MM.1S (cell line): ENCODE measurements at regions not wholly inside any gene's neighbourhood (a gene's known extent, or its start where the extent isn't known, plus 50 kb on each side); places are given as distances from the start of the nearest gene placed in this dataset.

Experiments used
- DNase-seq: peaks from one replicate; pipeline ENCODE4 v3.0.0-alpha.2; 2015
- H2AFZ ChIP-seq: fragments of 300-600 bp; sonication (generic); 2 replicates; pipeline ENCODE4 v1.6.0; 2016; ENCODE audit warnings: antibody characterized with exemption, low read length
- H3F3A ChIP-seq: fragments of 300-600 bp; sonication (generic); 2 replicates; pipeline ENCODE4 v1.6.1; 2016; ENCODE audit warnings: mild to moderate bottlenecking, antibody characterized with exemption, low read length, moderate library complexity, mixed read lengths; ENCODE audit not compliant: insufficient read depth
- H3K27ac ChIP-seq: fragments of 300-600 bp; sonication (generic); 2 replicates; pipeline ENCODE4 v1.5.1; 2016; ENCODE audit warnings: mild to moderate bottlenecking, low read length
- H3K27me3 ChIP-seq: fragments of 300-600 bp; sonication (generic); replicated peaks from 2 replicates; pipeline ENCODE4 v1.6.0; 2016; ENCODE audit warnings: low read length; ENCODE audit not compliant: insufficient read depth
- H3K36me3 ChIP-seq: fragments of 300-600 bp; sonication (generic); replicated peaks from 2 replicates; pipeline ENCODE4 v1.6.1; 2016; ENCODE audit warnings: mild to moderate bottlenecking, low read length, mixed read lengths; ENCODE audit not compliant: insufficient read depth
- H3K4me1 ChIP-seq: fragments of 300-600 bp; sonication (generic); 2 replicates; pipeline ENCODE4 v1.6.1; 2016; ENCODE audit warnings: low read length, mixed read lengths
- H3K4me2 ChIP-seq: fragments of 300-600 bp; sonication (generic); 2 replicates; pipeline ENCODE4 v1.6.0; 2016; ENCODE audit warnings: low read depth, low read length
- H3K4me3 ChIP-seq: fragments of 300-600 bp; sonication (generic); 2 replicates; pipeline ENCODE4 v1.5.1; 2016; ENCODE audit warnings: low read length, mixed read lengths
- H3K79me2 ChIP-seq: fragments of 300-600 bp; sonication (generic); 2 replicates; pipeline ENCODE4 v1.6.1; 2016; ENCODE audit warnings: mixed run types, low read length, mixed read lengths
- H3K9ac ChIP-seq: fragments of 300-600 bp; sonication (generic); 2 replicates; pipeline ENCODE4 v1.6.1; 2016; ENCODE audit warnings: low read length, mixed read lengths
- H3K9me2 ChIP-seq: fragments of 300-600 bp; sonication (generic); replicated peaks from 2 replicates; pipeline ENCODE4 v1.6.1; 2016; ENCODE audit warnings: mild to moderate bottlenecking, low read length, mixed read lengths; ENCODE audit not compliant: insufficient read depth
- H3K9me3 ChIP-seq: fragments of 300-600 bp; sonication (generic); replicated peaks from 2 replicates; pipeline ENCODE4 v1.6.1; 2016; ENCODE audit warnings: mild to moderate bottlenecking, low read length, mixed read lengths; ENCODE audit not compliant: insufficient read depth
- H4K20me1 ChIP-seq: fragments of 300-600 bp; sonication (generic); 2 replicates; pipeline ENCODE4 v1.6.1; 2016; ENCODE audit warnings: mild to moderate bottlenecking, low read length, moderate library complexity, mixed read lengths; ENCODE audit not compliant: insufficient read depth
- EZH2 ChIP-seq: fragments of 300-600 bp; sonication (generic); optimal IDR thresholded peaks from 2 replicates; pipeline ENCODE3; 2017; ENCODE audit warnings: low read depth, mild to moderate bottlenecking, antibody characterized with exemption, low read length, mixed read lengths
- EZH2phosphoT487 ChIP-seq: fragments of 300-600 bp; sonication (generic); IDR thresholded peaks from 2 replicates; pipeline ENCODE4 v1.6.1; 2018; ENCODE audit warnings: antibody characterized with exemption, low read length
- TF ChIP-seq, protein P1 (sequence below): fragments of 300-600 bp; sonication (generic); IDR thresholded peaks from 2 replicates; pipeline ENCODE4 v1.5.1; 2016; ENCODE audit warnings: antibody characterized with exemption, low read length, mixed read lengths

DNA sequence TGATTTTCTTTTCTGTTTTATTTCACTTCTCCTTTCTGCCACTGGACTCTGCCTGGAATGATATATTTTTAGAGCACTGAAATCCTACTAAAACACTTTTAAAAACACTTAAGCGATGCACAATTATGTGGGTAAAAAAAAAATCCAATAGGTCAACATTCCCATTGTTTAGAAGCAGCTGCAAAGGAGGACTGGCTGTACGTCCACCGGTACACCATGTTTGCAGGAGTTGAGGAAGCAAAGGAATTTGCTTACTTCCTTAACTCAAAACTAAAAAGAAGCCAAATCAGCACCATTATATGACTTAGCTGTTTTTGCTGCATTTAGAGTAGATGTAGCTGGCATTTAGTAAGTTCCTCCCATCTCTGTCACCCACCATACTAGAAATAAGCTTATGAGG, 186.8 kb upstream of the TMTC1 start:
- Histone ChIP-seq H3K9me3 (no peaks in the 10 kb centered on the region), H3K9me2 (no peaks in the 10 kb centered on the region), H3K27ac (no peak overlapping the region), H3K9ac (no peak overlapping the region), H3K4me3 (no peak overlapping the region), H3K36me3 (no peaks in the 10 kb centered on the region), H2AFZ (no peak overlapping the region), H3K4me2 (no peak overlapping the region), H3K4me1 (no peaks in the 10 kb centered on the region), H3K27me3 (no peaks in the 10 kb centered on the region), H3K79me2 (no peaks in the 10 kb centered on the region), H4K20me1 (no peaks in the 10 kb centered on the region), H3F3A (no peaks in the 10 kb centered on the region)
- TF ChIP-seq EZH2phosphoT487, result no peak
- TF ChIP-seq, protein P1, sequence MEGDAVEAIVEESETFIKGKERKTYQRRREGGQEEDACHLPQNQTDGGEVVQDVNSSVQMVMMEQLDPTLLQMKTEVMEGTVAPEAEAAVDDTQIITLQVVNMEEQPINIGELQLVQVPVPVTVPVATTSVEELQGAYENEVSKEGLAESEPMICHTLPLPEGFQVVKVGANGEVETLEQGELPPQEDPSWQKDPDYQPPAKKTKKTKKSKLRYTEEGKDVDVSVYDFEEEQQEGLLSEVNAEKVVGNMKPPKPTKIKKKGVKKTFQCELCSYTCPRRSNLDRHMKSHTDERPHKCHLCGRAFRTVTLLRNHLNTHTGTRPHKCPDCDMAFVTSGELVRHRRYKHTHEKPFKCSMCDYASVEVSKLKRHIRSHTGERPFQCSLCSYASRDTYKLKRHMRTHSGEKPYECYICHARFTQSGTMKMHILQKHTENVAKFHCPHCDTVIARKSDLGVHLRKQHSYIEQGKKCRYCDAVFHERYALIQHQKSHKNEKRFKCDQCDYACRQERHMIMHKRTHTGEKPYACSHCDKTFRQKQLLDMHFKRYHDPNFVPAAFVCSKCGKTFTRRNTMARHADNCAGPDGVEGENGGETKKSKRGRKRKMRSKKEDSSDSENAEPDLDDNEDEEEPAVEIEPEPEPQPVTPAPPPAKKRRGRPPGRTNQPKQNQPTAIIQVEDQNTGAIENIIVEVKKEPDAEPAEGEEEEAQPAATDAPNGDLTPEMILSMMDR, result no peak
- TF ChIP-seq EZH2, result no peak
- DNase-seq, result no peak

DNA sequence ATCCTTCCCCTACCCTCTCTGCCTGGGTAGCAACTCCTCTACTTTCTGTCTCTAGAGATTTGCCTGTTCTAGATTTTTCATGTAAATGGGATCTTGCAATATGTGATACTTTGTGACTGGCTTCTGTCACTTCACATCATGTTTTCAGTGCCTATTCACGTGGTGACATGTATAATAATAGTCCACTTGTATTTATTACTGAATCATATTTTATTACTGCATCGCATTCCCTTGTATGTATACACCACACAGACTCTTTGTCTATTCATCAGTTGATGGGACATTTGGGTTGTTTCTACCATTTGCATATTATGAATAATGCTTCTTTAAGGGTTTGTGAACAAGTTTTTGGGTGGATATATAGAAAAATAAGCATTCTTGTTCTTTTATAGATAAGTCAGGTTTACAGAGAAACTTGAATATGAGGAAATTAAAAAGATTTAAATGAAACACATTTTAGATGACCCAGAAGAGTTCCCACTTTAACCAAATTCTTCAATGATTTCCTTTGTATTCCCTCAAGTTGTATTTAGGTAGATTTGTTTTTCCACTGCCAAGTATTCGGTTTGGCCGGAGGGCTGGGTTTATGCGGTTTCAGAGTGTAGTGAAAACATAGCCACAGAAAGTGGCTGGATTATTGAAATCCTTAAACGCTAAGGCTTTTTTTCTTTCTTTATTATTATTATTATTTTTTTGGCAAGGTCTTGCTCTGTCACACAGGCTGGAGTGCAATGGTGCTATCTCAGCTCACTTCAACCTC, 178.7 kb upstream of the TMTC1 start:
- no peak overlapping the region for H3K9ac ChIP-seq
- no peak overlapping the region for H3K27ac ChIP-seq
- no peaks in the 10 kb centered on the region for H3K36me3 ChIP-seq
- H3K9me2 ChIP-seq, result no peaks in the 10 kb centered on the region
- no peaks in the 10 kb centered on the region for H3F3A ChIP-seq
- no peak overlapping the region for H3K4me3 ChIP-seq
- no peaks in the 10 kb centered on the region for H3K9me3 ChIP-seq
- no peak overlapping the region for H3K4me2 ChIP-seq
- no peaks in the 10 kb centered on the region for H4K20me1 ChIP-seq
- TF ChIP-seq, protein P1, result no peak
- TF ChIP-seq EZH2phosphoT487 (no peak), EZH2 (no peak)
- H2AFZ ChIP-seq, result no peak overlapping the region
- no peaks in the 10 kb centered on the region for H3K4me1 ChIP-seq
- no peak for DNase-seq
- no peaks in the 10 kb centered on the region for H3K27me3 ChIP-seq
- no peaks in the 10 kb centered on the region for H3K79me2 ChIP-seq

DNA sequence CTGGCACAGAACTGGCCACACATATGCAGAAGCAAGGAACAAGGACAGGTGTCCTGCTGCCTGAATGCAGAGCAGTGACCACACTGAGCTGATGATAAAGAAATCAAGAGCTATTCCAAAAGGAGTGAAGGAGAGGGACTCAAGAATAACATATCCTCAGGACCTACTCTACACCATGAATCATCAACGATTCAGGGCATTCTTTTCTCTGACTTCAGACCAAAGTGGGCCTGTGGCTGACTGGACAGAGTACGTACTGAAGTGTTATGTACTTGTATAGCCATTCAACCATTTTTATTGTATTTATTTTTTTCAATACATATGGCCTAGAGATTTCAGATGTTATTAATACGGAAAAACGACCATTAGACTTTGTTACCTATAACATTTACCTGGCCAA, 177.5 kb upstream of the TMTC1 start:
- no peak for DNase-seq
- no peak overlapping the region for H3K4me2 ChIP-seq
- H4K20me1 ChIP-seq, result no peaks in the 10 kb centered on the region
- H3K27me3 ChIP-seq, result no peaks in the 10 kb centered on the region
- no peak for TF ChIP-seq EZH2phosphoT487
- TF ChIP-seq EZH2, result no peak
- TF ChIP-seq, protein P1, result no peak
- H3K9ac ChIP-seq, result no peak overlapping the region
- H3K36me3 ChIP-seq, result no peaks in the 10 kb centered on the region
- no peaks in the 10 kb centered on the region for H3K79me2 ChIP-seq
- H2AFZ ChIP-seq, result no peak overlapping the region
- H3K4me1 ChIP-seq, result no peaks in the 10 kb centered on the region
- H3K9me2 ChIP-seq, result no peaks in the 10 kb centered on the region
- no peaks in the 10 kb centered on the region for H3F3A ChIP-seq
- no peaks in the 10 kb centered on the region for H3K9me3 ChIP-seq
- no peak overlapping the region for H3K27ac ChIP-seq
- H3K4me3 ChIP-seq, result no peak overlapping the region
